ENCODE measurements at regions not wholly inside any gene's neighbourhood (a gene's known extent, or its start where the extent isn't known, plus 50 kb on each side); places are given as distances from the start of the nearest gene placed in this dataset.

- DNase-seq: no peak
Observed at GRCh38 chr18:41331661-41332060, 623.4 kb upstream of the PIK3C3 start.

GRCh38 chr18:41326311-41326710, 628.7 kb upstream of the PIK3C3 start:
- peak; percentile 67 for DNase-seq

- peak; percentile 41 for DNase-seq
Observed at GRCh38 chr18:41324934-41325333, 630.1 kb upstream of the PIK3C3 start.

GRCh38 chr18:41324020-41324791, 630.8 kb upstream of the PIK3C3 start:
- DNase-seq: peak; percentile 48

- peak; percentile 20 for DNase-seq
Observed at GRCh38 chr18:41323044-41323443, 632.0 kb upstream of the PIK3C3 start.

- no peak for DNase-seq
Observed at GRCh38 chr18:41320100-41320499, 634.9 kb upstream of the PIK3C3 start.

GRCh38 chr18:41315134-41315533, 639.9 kb upstream of the PIK3C3 start:
- DNase-seq: no peak

- DNase-seq: no peak
Observed at GRCh38 chr18:41311571-41312547, 643.2 kb upstream of the PIK3C3 start.

GRCh38 chr18:41297740-41298139, 657.3 kb upstream of the PIK3C3 start:
- DNase-seq: no peak

GRCh38 chr18:41269294-41269693, 685.7 kb upstream of the PIK3C3 start:
- no peak for DNase-seq

- DNase-seq: no peak
Observed at GRCh38 chr18:41268271-41268670, 686.8 kb upstream of the PIK3C3 start.

- peak; percentile 66 for DNase-seq
Observed at GRCh38 chr18:41266616-41267015, 688.4 kb upstream of the PIK3C3 start.

- no peak for DNase-seq
Observed at GRCh38 chr18:41266204-41266603, 688.8 kb upstream of the PIK3C3 start.

GRCh38 chr18:41265047-41265446, 690.0 kb upstream of the PIK3C3 start:
- peak; percentile 2 for DNase-seq

GRCh38 chr18:41263956-41264355, 691.1 kb upstream of the PIK3C3 start:
- no peak for DNase-seq

- no peak for DNase-seq
Observed at GRCh38 chr18:41262688-41263087, 692.3 kb upstream of the PIK3C3 start.

GRCh38 chr18:41244591-41245037, 710.4 kb upstream of the PIK3C3 start:
- DNase-seq: no peak

- no peak for DNase-seq
Observed at GRCh38 chr18:41237317-41237716, 717.7 kb upstream of the PIK3C3 start.

- DNase-seq: no peak
Observed at GRCh38 chr18:41231681-41232080, 723.4 kb upstream of the PIK3C3 start.

- DNase-seq: no peak
Observed at GRCh38 chr18:41227993-41228392, 727.0 kb upstream of the PIK3C3 start.

GRCh38 chr18:41226911-41227310, 728.1 kb upstream of the PIK3C3 start:
- no peak for DNase-seq

- DNase-seq: peak; percentile 48
Observed at GRCh38 chr18:41226186-41226585, 728.8 kb upstream of the PIK3C3 start.

GRCh38 chr18:41216341-41217003, 738.6 kb upstream of the PIK3C3 start:
- no peak for DNase-seq
